IMR-90 (cell line): ENCODE measurements at regions not wholly inside any gene's neighbourhood (a gene's known extent, or its start where the extent isn't known, plus 50 kb on each side); places are given as distances from the start of the nearest gene placed in this dataset.
"Not testable (repeated sequence)": the region's sequence is repeated elsewhere in the genome, so short reads cannot be mapped to it uniquely, and the experiment has no call there.

ENCODE experiments used
- ATAC-seq: fragments of 200-7000 bp; cut with Tn5 transposase; 2 replicates; pipeline ENCODE4 v1.9.1; 2020; ENCODE audit warnings: low read depth, mild to moderate bottlenecking, moderate library complexity
- BruUV-seq: library from RNA; stranded (reverse); fragments of 400-500 nt; replicated peaks from 2 replicates; lab custom pipeline; 2021; lab: Mats Ljungman, UMichigan
- CTCF ChIA-PET: fragments of 300-600 bp; formaldehyde crosslinking; extraction: SDS; loops from one replicate; lab custom pipeline; 2021; ENCODE audit warnings: antibody characterized with exemption; lab: Yijun Ruan, JAX
- POLR2A ChIA-PET: fragments of 300-600 bp; sonication (Branson Sonifier 250); formaldehyde crosslinking; loops from one replicate; lab custom pipeline; 2022; ENCODE audit warnings: antibody characterized with exemption; ENCODE audit not compliant: unreplicated experiment; lab: Charles Lee
- DNase-seq: peaks from one replicate; pipeline ENCODE4 v3.0.0; 2013
- H2AFZ ChIP-seq: replicated peaks from 2 replicates; pipeline ENCODE3; 2013; ENCODE audit warnings: low read length, mild to moderate bottlenecking; ENCODE audit not compliant: poor library complexity
- H2AK5ac ChIP-seq: 2 replicates; pipeline ENCODE4 v1.6.1; 2013; ENCODE audit warnings: low read depth, low read length, inconsistent platforms
- H2AK9ac ChIP-seq: replicated peaks from 2 replicates; pipeline ENCODE3; 2013; ENCODE audit warnings: mild to moderate bottlenecking, low read depth, low read length, moderate library complexity; ENCODE audit not compliant: poor library complexity
- H2BK120ac ChIP-seq: 2 replicates; pipeline ENCODE4 v1.6.1; 2013; ENCODE audit warnings: low read depth, low read length, inconsistent platforms
- H2BK15ac ChIP-seq: 3 replicates; pipeline ENCODE4 v1.6.1; 2013; ENCODE audit warnings: low read depth, low read length, inconsistent platforms
- H2BK20ac ChIP-seq: 2 replicates; pipeline ENCODE4 v1.6.1; 2013; ENCODE audit warnings: low read depth, mild to moderate bottlenecking, inconsistent platforms, low read length, moderate library complexity
- H2BK5ac ChIP-seq: 2 replicates; pipeline ENCODE4 v1.6.1; 2013; ENCODE audit warnings: mild to moderate bottlenecking, low read depth, low read length, inconsistent platforms; ENCODE audit not compliant: poor library complexity, severe bottlenecking
- H3K14ac ChIP-seq: replicated peaks from 2 replicates; pipeline ENCODE4 v1.6.1; 2013; ENCODE audit warnings: low read depth, low read length, inconsistent platforms
- H3K18ac ChIP-seq: 2 replicates; pipeline ENCODE4 v1.6.1; 2013; ENCODE audit warnings: low read depth, low read length, control low read depth
- H3K23ac ChIP-seq: 2 replicates; pipeline ENCODE4 v1.6.1; 2013; ENCODE audit warnings: low read depth, low read length, inconsistent platforms
- H3K27ac ChIP-seq: 2 replicates; pipeline ENCODE4 v1.5.1; 2013; ENCODE audit warnings: mild to moderate bottlenecking, control low read depth, low read length; ENCODE audit not compliant: insufficient read depth
- H3K27me3 ChIP-seq: 2 replicates; pipeline ENCODE4 v1.6.1; 2013; ENCODE audit warnings: low read length; ENCODE audit not compliant: control insufficient read depth, insufficient read depth
- H3K36me3 ChIP-seq: 2 replicates; pipeline ENCODE4 v1.6.1; 2013; ENCODE audit warnings: low read length, mixed read lengths; ENCODE audit not compliant: control insufficient read depth, insufficient read depth
- H3K4ac ChIP-seq: 2 replicates; pipeline ENCODE4 v1.6.1; 2013; ENCODE audit warnings: low read depth, low read length, inconsistent platforms
- H3K4me1 ChIP-seq: 2 replicates; pipeline ENCODE4 v1.6.1; 2013; ENCODE audit warnings: low read length, mixed read lengths; ENCODE audit not compliant: control insufficient read depth, insufficient read depth
- H3K4me2 ChIP-seq: 2 replicates; pipeline ENCODE4 v1.6.1; 2013; ENCODE audit warnings: low read depth, mild to moderate bottlenecking, control low read depth, low read length, moderate library complexity
- H3K4me3 ChIP-seq: 2 replicates; pipeline ENCODE4 v1.5.1; 2013; ENCODE audit warnings: low read depth, mild to moderate bottlenecking, control low read depth, low read length, moderate library complexity; ENCODE audit not compliant: insufficient read depth
- H3K56ac ChIP-seq: 2 replicates; pipeline ENCODE4 v1.6.1; 2013; ENCODE audit warnings: low read length, inconsistent platforms; ENCODE audit not compliant: insufficient read depth; ENCODE audit errors: extremely low read depth
- H3K79me1 ChIP-seq, 2 experiments: 2 replicates each; pipeline ENCODE4 v1.6.1; 2013; ENCODE audit warnings: low read length in 2 of 2, inconsistent platforms in 1 of 2, low read depth in 1 of 2
- H3K9ac ChIP-seq: 2 replicates; pipeline ENCODE4 v1.6.1; 2013; ENCODE audit warnings: low read depth, low read length, control low read depth
- H3K9me1 ChIP-seq: 2 replicates; pipeline ENCODE4 v1.6.1; 2013; ENCODE audit warnings: low read length, inconsistent platforms; ENCODE audit not compliant: insufficient read depth
- H3K9me3 ChIP-seq: 2 replicates; pipeline ENCODE4 v1.6.1; 2013; ENCODE audit warnings: low read length; ENCODE audit not compliant: control insufficient read depth, insufficient read depth
- H4K20me1 ChIP-seq: 2 replicates; pipeline ENCODE4 v1.6.1; 2013; ENCODE audit warnings: low read length, inconsistent platforms; ENCODE audit not compliant: insufficient read depth
- H4K5ac ChIP-seq: 2 replicates; pipeline ENCODE4 v1.6.1; 2013; ENCODE audit warnings: mild to moderate bottlenecking, low read depth, low read length, control low read depth
- H4K8ac ChIP-seq, 2 experiments: 2 replicates each; pipeline ENCODE4 v1.6.1; 2013; ENCODE audit warnings: low read depth in 2 of 2, low read length in 2 of 2, control low read depth in 1 of 2, inconsistent platforms in 1 of 2
- H4K91ac ChIP-seq: 2 replicates; pipeline ENCODE4 v1.6.1; 2013; ENCODE audit warnings: low read depth, low read length, inconsistent platforms; ENCODE audit not compliant: insufficient read depth
- WGBS, 2 experiments: methylation state at CpG; one replicate each; pipeline versions ENCODE4 v1.1.5 to v1.1.7; 2013; ENCODE audit warnings: missing lambda C conversion rate in 2 of 2; ENCODE audit not compliant: insufficient read length in 1 of 2; ENCODE audit errors: extremely low coverage in 2 of 2; 5-methylcytosine and 5-hydroxymethylcytosine counted together
- dilution Hi-C: fragments of 300-500 bp; cut with HindIII; formaldehyde crosslinking; loops from one replicate; pipeline ENCODE4 v1.14.3; 2018; ENCODE audit warnings: low sequenced_read_pairs; ENCODE audit not compliant: unreplicated experiment
- in situ Hi-C: fragments of 300-500 bp; cut with MboI; formaldehyde crosslinking; loops from 3 replicates; pipeline ENCODE4 v1.14.3; 2019; ENCODE audit warnings: low sequenced_read_pairs, inconsistent platforms, mixed read lengths
- intact Hi-C: fragments of 100-400 bp; cut with micrococcal nuclease; formaldehyde crosslinking; loops from 2 replicates; pipeline ENCODE4 v1.10.0; 2022

- H3K4me1 ChIP-seq, H3K79me1 ChIP-seq, H3K14ac ChIP-seq, H4K8ac ChIP-seq, H4K20me1 ChIP-seq, H4K5ac ChIP-seq, intact Hi-C loops, H3K4me2 ChIP-seq, H3K9me3 ChIP-seq, H2BK20ac ChIP-seq, DNase-seq, H2AK5ac ChIP-seq, H2AK9ac ChIP-seq, H3K9ac ChIP-seq, H3K23ac ChIP-seq, H3K4me3 ChIP-seq, H3K9me1 ChIP-seq, BruUV-seq, H3K18ac ChIP-seq, H2BK5ac ChIP-seq, H2BK120ac ChIP-seq, dilution Hi-C loops, CTCF ChIA-PET, H2BK15ac ChIP-seq, H3K4ac ChIP-seq, ATAC-seq, H4K91ac ChIP-seq, H3K56ac ChIP-seq, H3K36me3 ChIP-seq, H2AFZ ChIP-seq, H3K27ac ChIP-seq, in situ Hi-C loops: not testable (repeated sequence)
- no CpG with 5 or more reads among the region's 2 CpGs for WGBS, 2 experiments
- peaks cover 12% of the 10 kb centered on the region for H3K27me3 ChIP-seq
- POLR2A ChIA-PET = interaction anchor here (0.7 kb wide), 1 partner anchor 15 kb away, joined by 4 read pairs; no protein-coding TSS in a partner anchor
Observed at GRCh38 chr7:101758519-101758918, 58.9 kb upstream of the CUX1 start.
